SK-N-SH treated with all-trans-retinoic acid at 6 μM for 48 hours (cell line): ENCODE measurements at regions not wholly inside any gene's neighbourhood (a gene's known extent, or its start where the extent isn't known, plus 50 kb on each side); places are given as distances from the start of the nearest gene placed in this dataset.

Experiments used
- BACH2 ChIP-seq: fragments of 250-450 bp; sonication (Bioruptor Pico); IDR thresholded peaks from 2 replicates; pipeline ENCODE4 v1.9.0; 2021; ENCODE audit warnings: mild to moderate bottlenecking, borderline replicate concordance
- ESRRG ChIP-seq: fragments of 250-450 bp; sonication (Bioruptor Pico); IDR thresholded peaks from 2 replicates; pipeline ENCODE4 v1.6.1; 2021; ENCODE audit warnings: mild to moderate bottlenecking
- TCF4 ChIP-seq: fragments of 250-450 bp; sonication (Bioruptor Pico); IDR thresholded peaks from 2 replicates; pipeline ENCODE4 v1.8.0; 2021; ENCODE audit warnings: mild to moderate bottlenecking, moderate library complexity, borderline replicate concordance
- TOX ChIP-seq: fragments of 250-450 bp; sonication (Bioruptor Pico); IDR thresholded peaks from 2 replicates; pipeline ENCODE4 v1.8.0; 2021; ENCODE audit warnings: mild to moderate bottlenecking, moderate library complexity, borderline replicate concordance
- ZFP30 ChIP-seq: fragments of 450-650 bp; formaldehyde crosslinking; IDR thresholded peaks from 2 replicates; pipeline ENCODE4 v1.5.0; 2022; ENCODE audit warnings: mild to moderate bottlenecking, moderate library complexity
- ZNF565 ChIP-seq: fragments of 450-650 bp; formaldehyde crosslinking; conservative IDR thresholded peaks from 2 replicates; pipeline ENCODE4 v1.5.0; 2020; ENCODE audit warnings: low read depth, mild to moderate bottlenecking, moderate library complexity
- ZNF70 ChIP-seq: fragments of 450-650 bp; formaldehyde crosslinking; IDR thresholded peaks from 2 replicates; pipeline ENCODE4 v1.5.0; 2020; ENCODE audit warnings: mild to moderate bottlenecking, moderate library complexity
- ZNF8 ChIP-seq: fragments of 450-650 bp; formaldehyde crosslinking; IDR thresholded peaks from 2 replicates; pipeline ENCODE4 v1.5.0; 2020; ENCODE audit warnings: mild to moderate bottlenecking, moderate library complexity
- TF ChIP-seq, protein P1 (sequence below): fragments of 250-450 bp; sonication (Bioruptor Pico); IDR thresholded peaks from 2 replicates; pipeline ENCODE4 v1.8.0; 2020; ENCODE audit warnings: mild to moderate bottlenecking, moderate library complexity, borderline replicate concordance
- TF ChIP-seq, protein P2 (sequence below): fragments of 250-450 bp; sonication (Bioruptor Pico); IDR thresholded peaks from 2 replicates; pipeline ENCODE4 v1.5.1; 2021; ENCODE audit warnings: mild to moderate bottlenecking, moderate library complexity
- TF ChIP-seq, protein P3 (sequence below): fragments of 250-450 bp; sonication (Bioruptor Pico); IDR thresholded peaks from 2 replicates; pipeline ENCODE4 v1.8.0; 2021; ENCODE audit warnings: low read depth, mild to moderate bottlenecking, moderate library complexity, borderline replicate concordance
- TF ChIP-seq, protein P4 (sequence below): fragments of 250-450 bp; sonication (Bioruptor Pico); IDR thresholded peaks from 2 replicates; pipeline ENCODE4 v1.5.1; 2020; ENCODE audit warnings: low read depth, mild to moderate bottlenecking, moderate library complexity

DNA sequence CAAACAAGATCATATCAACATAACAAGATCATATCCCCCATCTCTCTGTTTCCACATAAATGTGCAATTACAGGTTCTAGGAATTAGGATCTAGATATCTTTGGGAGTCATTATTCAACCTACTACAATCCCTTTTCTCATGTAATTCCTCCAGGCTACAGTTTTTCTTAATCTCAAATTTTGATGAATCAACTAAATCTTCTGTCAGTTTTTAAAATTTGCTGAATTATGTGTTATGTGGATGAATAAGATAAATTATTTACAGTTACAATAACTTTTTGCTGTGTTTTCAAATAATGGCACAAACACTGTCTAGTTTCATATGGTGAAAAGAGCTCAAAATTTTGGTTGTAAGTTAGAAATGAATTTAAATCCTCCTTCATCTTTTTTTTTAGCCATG is 405.8 kb downstream of the FAM170A start:
- TF ChIP-seq, protein P1, sequence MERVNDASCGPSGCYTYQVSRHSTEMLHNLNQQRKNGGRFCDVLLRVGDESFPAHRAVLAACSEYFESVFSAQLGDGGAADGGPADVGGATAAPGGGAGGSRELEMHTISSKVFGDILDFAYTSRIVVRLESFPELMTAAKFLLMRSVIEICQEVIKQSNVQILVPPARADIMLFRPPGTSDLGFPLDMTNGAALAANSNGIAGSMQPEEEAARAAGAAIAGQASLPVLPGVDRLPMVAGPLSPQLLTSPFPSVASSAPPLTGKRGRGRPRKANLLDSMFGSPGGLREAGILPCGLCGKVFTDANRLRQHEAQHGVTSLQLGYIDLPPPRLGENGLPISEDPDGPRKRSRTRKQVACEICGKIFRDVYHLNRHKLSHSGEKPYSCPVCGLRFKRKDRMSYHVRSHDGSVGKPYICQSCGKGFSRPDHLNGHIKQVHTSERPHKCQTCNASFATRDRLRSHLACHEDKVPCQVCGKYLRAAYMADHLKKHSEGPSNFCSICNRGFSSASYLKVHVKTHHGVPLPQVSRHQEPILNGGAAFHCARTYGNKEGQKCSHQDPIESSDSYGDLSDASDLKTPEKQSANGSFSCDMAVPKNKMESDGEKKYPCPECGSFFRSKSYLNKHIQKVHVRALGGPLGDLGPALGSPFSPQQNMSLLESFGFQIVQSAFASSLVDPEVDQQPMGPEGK, result no peak
- TF ChIP-seq ZFP30 (CRISPR knock-in tag), result no peak
- TF ChIP-seq, protein P2, sequence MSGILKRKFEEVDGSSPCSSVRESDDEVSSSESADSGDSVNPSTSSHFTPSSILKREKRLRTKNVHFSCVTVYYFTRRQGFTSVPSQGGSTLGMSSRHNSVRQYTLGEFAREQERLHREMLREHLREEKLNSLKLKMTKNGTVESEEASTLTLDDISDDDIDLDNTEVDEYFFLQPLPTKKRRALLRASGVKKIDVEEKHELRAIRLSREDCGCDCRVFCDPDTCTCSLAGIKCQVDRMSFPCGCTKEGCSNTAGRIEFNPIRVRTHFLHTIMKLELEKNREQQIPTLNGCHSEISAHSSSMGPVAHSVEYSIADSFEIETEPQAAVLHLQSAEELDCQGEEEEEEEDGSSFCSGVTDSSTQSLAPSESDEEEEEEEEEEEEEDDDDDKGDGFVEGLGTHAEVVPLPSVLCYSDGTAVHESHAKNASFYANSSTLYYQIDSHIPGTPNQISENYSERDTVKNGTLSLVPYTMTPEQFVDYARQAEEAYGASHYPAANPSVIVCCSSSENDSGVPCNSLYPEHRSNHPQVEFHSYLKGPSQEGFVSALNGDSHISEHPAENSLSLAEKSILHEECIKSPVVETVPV (CRISPR knock-in tag), result no peak
- no peak for TF ChIP-seq ESRRG (CRISPR knock-in tag)
- TF ChIP-seq, protein P3, sequence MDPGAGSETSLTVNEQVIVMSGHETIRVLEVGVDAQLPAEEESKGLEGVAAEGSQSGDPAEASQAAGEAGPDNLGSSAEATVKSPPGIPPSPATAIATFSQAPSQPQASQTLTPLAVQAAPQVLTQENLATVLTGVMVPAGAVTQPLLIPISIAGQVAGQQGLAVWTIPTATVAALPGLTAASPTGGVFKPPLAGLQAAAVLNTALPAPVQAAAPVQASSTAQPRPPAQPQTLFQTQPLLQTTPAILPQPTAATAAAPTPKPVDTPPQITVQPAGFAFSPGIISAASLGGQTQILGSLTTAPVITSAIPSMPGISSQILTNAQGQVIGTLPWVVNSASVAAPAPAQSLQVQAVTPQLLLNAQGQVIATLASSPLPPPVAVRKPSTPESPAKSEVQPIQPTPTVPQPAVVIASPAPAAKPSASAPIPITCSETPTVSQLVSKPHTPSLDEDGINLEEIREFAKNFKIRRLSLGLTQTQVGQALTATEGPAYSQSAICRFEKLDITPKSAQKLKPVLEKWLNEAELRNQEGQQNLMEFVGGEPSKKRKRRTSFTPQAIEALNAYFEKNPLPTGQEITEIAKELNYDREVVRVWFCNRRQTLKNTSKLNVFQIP (CRISPR knock-in tag), result no peak
- TF ChIP-seq, protein P4, sequence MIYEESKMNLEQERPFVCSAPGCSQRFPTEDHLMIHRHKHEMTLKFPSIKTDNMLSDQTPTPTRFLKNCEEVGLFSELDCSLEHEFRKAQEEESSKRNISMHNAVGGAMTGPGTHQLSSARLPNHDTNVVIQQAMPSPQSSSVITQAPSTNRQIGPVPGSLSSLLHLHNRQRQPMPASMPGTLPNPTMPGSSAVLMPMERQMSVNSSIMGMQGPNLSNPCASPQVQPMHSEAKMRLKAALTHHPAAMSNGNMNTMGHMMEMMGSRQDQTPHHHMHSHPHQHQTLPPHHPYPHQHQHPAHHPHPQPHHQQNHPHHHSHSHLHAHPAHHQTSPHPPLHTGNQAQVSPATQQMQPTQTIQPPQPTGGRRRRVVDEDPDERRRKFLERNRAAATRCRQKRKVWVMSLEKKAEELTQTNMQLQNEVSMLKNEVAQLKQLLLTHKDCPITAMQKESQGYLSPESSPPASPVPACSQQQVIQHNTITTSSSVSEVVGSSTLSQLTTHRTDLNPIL (CRISPR knock-in tag), result no peak
- no peak for TF ChIP-seq ZNF70
- TF ChIP-seq TOX (CRISPR knock-in tag), result no peak
- no peak for TF ChIP-seq TCF4
- TF ChIP-seq BACH2 (CRISPR knock-in tag), result no peak
- no peak for TF ChIP-seq ZNF565 (CRISPR knock-in tag)
- no peak for TF ChIP-seq ZNF8 (CRISPR knock-in tag)
